NCI-H1105 treated with DMSO at 0.1 percent for 48 hours (cell line): ENCODE measurements at regions not wholly inside any gene's neighbourhood (a gene's known extent, or its start where the extent isn't known, plus 50 kb on each side); places are given as distances from the start of the nearest gene placed in this dataset.
"Not testable (repeated sequence)": the region's sequence is repeated elsewhere in the genome, so short reads cannot be mapped to it uniquely, and the experiment has no call there.

Experiments used
- DNase-seq: peaks from one replicate; lab custom pipeline; 2025; lab: John Stamatoyannopoulos, UW

DNA sequence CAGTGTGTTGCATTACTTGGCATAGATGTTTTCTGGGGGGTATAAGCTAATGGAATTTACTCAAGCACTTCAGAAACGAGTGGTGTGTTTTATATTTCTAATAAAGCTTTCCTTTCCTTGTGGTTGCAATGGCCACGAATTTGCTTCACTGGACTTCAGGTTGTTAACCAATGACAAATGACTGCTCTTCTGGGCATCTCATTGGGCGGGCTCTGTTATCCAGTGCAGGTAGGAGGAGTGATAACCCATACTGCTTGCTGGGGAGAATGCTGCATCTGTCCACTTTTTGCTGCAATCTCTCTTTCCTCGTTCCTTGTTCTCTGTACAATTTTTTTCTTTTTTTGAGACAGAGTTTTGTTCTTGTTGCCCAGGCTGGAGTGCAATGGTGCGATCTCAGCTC lies 80.0 kb upstream of the RPH3A start:
- DNase-seq, result no peak

GRCh38 chr12:112712751-112713150 lies 78.8 kb upstream of the RPH3A start:
- DNase-seq, result not testable (repeated sequence)

DNA sequence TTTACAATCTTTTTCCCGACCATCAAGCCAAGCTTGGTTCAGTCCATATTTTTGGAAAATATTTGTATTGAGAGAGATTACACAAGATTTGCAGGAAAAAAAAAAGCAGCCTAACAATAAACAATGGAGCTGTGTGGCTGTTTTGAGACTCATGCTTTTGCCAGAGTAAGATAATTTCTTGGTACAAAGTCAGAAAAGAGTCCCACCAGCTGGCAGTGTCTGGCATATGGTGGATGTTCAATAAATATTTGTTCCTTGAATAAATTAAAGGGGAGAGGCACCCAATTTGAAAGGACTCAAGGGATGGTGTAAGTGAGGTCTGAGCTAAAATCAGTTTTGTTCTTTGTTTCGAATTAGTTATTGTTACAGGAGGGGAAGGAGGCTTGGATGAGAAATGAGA lies 78.1 kb upstream of the RPH3A start:
- DNase-seq, result no peak

DNA sequence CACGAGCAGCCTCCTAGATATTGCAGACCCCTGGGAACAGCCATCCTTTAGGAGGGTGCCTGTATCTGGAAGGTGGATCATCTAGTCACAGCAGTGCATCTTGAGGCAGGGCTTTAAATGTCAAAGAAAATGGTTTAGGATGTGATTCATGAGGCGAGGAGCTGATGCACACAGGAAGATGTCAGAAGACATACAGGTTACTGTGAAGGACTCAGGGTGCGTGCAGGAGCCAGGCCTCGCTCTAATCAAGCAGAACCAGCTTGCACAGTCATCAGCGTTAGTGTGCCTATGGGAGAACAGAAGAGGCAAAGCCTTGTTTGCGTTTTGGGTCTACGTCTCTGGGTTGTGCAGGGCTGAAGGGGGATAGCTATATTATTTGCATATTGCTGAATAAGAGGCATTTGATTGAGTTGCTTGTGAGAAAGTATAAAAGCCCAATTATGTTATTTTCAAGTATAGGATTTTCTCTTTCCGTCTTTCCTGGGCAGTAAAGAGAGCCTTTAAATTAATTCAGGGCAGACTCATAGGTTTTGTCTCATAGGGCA lies 77.3 kb upstream of the RPH3A start:
- DNase-seq, result no peak

GRCh38 chr12:112716099-112717093 lies 75.2 kb upstream of the RPH3A start:
- DNase-seq, result no peak

GRCh38 chr12:112728864-112729263 lies 62.7 kb upstream of the RPH3A start:
- DNase-seq, result no peak

- no peak for DNase-seq
Measured at GRCh38 chr12:112734859-112735695, 56.5 kb upstream of the RPH3A start.

DNA sequence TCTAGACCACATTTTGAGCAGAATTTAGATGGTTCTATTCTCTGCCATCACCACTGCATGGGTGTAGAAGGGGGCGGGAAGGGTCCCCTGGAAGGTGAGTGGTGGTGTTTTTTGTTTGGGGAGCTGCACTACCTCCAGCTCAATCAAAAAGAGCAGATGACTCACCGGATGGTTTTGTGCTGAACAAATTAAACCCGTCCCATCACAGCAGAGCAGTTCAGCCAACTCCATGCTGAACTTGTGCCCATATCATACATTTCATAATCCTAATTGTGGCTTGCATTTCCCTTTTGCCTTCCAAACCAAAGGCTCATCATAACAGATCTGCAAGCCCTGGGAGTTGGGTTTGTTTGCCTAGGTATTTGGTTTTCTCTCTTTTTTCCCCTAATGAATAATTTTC lies 53.0 kb upstream of the RPH3A start:
- DNase-seq, result no peak

- DNase-seq, result no peak
Measured at GRCh38 chr12:112740387-112740934, 51.1 kb upstream of the RPH3A start.

- no peak for DNase-seq
Measured at GRCh38 chr12:112741106-112741505, 50.4 kb upstream of the RPH3A start.
